NB4 (cell line): ENCODE measurements at regions not wholly inside any gene's neighbourhood (a gene's known extent, or its start where the extent isn't known, plus 50 kb on each side); places are given as distances from the start of the nearest gene placed in this dataset.

Source experiments
- CTCF ChIP-seq: IDR thresholded peaks from one replicate; pipeline ENCODE4 v1.5.1; 2012; ENCODE audit warnings: low read depth, low read length
- POLR2A ChIP-seq: IDR thresholded peaks from 2 replicates; pipeline ENCODE4 v1.6.1; 2011; ENCODE audit warnings: mild to moderate bottlenecking; ENCODE audit not compliant: insufficient read length; ENCODE audit errors: extremely low read depth

- TF ChIP-seq POLR2A (no peak), CTCF (no peak)
Observed at GRCh38 chr14:22491683-22492621, 97.1 kb downstream of the DAD1 start.
